Thoracic aorta (tissue), 2 donors: ENCODE measurements at regions not wholly inside any gene's neighbourhood (a gene's known extent, or its start where the extent isn't known, plus 50 kb on each side); places are given as distances from the start of the nearest gene placed in this dataset.

Experiments
- ATAC-seq: fragments of 150-250 bp; one replicate; pipeline ENCODE4 v1.8.0; 2017; ENCODE audit warnings: low read depth; ENCODE audit not compliant: insufficient number of reproducible peaks, low FRiP score
- DNase-seq: peaks from one replicate; pipeline ENCODE4 v3.0.0-alpha.2; 2020; ENCODE audit warnings: low spot score
- H3K27ac ChIP-seq, 2 donors: fragments of 200-600 bp; sonication (generic); 1 replicate in 1 of 2; 2 replicates in 1 of 2; pipeline ENCODE4 v1.5.1; 2016; ENCODE audit warnings: mild to moderate bottlenecking in 2 of 2, moderate library complexity in 2 of 2
- H3K27me3 ChIP-seq: fragments of 200-600 bp; sonication (generic); replicated peaks from 2 replicates; pipeline ENCODE4 v1.6.0; 2016; ENCODE audit warnings: mild to moderate bottlenecking; ENCODE audit not compliant: insufficient read depth
- H3K36me3 ChIP-seq: fragments of 200-600 bp; sonication (generic); one replicate; pipeline ENCODE4 v1.5.1; 2016
- H3K4me1 ChIP-seq, 2 donors: fragments of 200-600 bp; sonication (generic); 1 replicate in 1 of 2; 2 replicates in 1 of 2; pipeline versions ENCODE4 v1.5.1 to v1.6.0; 2016; ENCODE audit warnings: low read depth in 2 of 2, mild to moderate bottlenecking in 1 of 2; ENCODE audit not compliant: control insufficient read depth in 1 of 2
- H3K4me3 ChIP-seq: fragments of 200-600 bp; sonication (generic); 2 replicates; pipeline ENCODE4 v1.5.1; 2016; ENCODE audit warnings: mild to moderate bottlenecking
- H3K9me3 ChIP-seq: fragments of 200-600 bp; sonication (generic); 2 replicates; pipeline ENCODE4 v1.5.1; 2016
- CTCF ChIP-seq: fragments of 200-600 bp; sonication (generic); IDR thresholded peaks from one replicate; pipeline ENCODE4 v1.5.1; 2019; ENCODE audit warnings: antibody characterized with exemption

GRCh38 chr5:156109317-156110023 is 217.5 kb upstream of the SGCD start:
- Histone ChIP-seq H3K36me3 (no peaks in the 10 kb centered on the region), H3K27ac (no peak overlapping the region), H3K27me3 (no peaks in the 10 kb centered on the region), H3K9me3 (no peaks in the 10 kb centered on the region), H3K4me1 (no peaks in the 10 kb centered on the region), H3K4me3 (no peak overlapping the region)
- ATAC-seq = no peak
- TF ChIP-seq CTCF = no peak
- DNase-seq = no peak

DNA sequence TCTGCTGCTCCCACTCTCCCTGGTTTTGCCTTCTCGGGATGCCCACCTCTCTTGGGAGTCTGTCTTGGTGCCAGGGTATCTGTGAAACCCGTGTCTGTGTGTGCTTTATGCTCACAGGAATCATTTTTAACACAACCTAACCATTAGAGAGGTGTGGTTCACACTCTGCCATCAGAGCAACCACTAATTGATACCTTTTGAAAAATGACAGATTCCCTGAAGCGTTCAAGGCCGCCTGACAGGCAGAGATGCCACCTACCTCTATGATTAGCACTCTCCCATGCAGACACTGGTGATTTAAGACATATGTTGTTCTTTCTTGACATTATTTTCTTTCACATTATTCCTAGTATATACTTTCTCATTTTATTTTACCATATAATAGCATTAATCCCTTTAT is 207.3 kb upstream of the SGCD start:
- no peak overlapping the region for H3K27ac ChIP-seq
- no peak for TF ChIP-seq CTCF
- no peak overlapping the region for H3K4me3 ChIP-seq
- H3K4me1 ChIP-seq = no peaks in the 10 kb centered on the region
- no peaks in the 10 kb centered on the region for H3K9me3 ChIP-seq
- ATAC-seq (no peak), DNase-seq (no peak)
- H3K27me3 ChIP-seq = no peaks in the 10 kb centered on the region
- H3K36me3 ChIP-seq = no peaks in the 10 kb centered on the region

DNA sequence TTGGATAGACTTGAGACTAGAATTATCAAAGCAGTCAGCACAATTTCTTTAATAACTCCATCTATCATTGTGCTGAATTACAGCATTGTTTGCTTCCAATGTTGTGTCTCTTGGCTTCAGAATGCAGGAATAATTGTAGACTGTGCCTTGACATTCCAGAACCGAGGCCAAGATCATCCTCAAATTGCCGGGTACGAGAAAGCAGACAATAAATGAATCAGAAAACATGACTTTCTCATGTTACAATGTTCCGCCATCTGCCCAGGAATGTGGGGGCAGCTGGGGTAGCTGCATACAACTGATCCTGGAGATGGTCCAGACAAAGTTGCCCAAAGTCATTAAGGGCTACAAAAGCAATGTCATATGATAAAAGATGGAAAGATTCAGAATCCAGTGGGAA is 206.2 kb upstream of the SGCD start:
- H3K4me3 ChIP-seq = no peak overlapping the region
- H3K4me1 ChIP-seq = no peaks in the 10 kb centered on the region
- H3K27me3 ChIP-seq = no peaks in the 10 kb centered on the region
- no peaks in the 10 kb centered on the region for H3K36me3 ChIP-seq
- no peak overlapping the region for H3K27ac ChIP-seq
- no peak for DNase-seq
- no peak for TF ChIP-seq CTCF
- ATAC-seq = no peak
- H3K9me3 ChIP-seq = no peaks in the 10 kb centered on the region

- no peak for ATAC-seq
- no peak overlapping the region for H3K27ac ChIP-seq
- no peak overlapping the region for H3K4me3 ChIP-seq
- H3K36me3 ChIP-seq = no peaks in the 10 kb centered on the region
- no peaks in the 10 kb centered on the region for H3K4me1 ChIP-seq
- no peaks in the 10 kb centered on the region for H3K9me3 ChIP-seq
- TF ChIP-seq CTCF = no peak
- DNase-seq = no peak
- H3K27me3 ChIP-seq = no peaks in the 10 kb centered on the region
Measured at GRCh38 chr5:156121234-156121633, 205.7 kb upstream of the SGCD start.

DNA sequence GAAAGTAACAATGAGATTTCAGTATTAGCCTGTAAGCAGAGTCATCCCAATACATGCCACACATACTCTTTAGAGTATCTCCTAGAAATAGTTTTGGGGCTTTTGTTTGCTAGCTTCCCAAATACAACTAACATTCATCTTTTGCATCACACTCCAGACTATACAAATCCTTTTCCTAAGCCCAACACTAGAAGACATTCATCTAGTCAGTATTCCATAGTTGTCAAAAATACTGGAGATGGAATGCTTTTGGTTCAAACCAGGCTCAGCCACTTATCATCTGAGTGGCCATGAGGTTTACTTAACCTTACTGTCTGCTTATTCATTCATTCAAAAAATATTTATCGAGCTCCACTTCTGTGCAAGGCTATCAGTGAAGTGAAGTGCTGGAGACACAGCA is 205.1 kb upstream of the SGCD start:
- H3K4me1 ChIP-seq = no peaks in the 10 kb centered on the region
- ATAC-seq = no peak
- no peaks in the 10 kb centered on the region for H3K9me3 ChIP-seq

More for the DNA sequence above, 205.1 kb upstream of the SGCD start:
- Histone ChIP-seq H3K4me3 (no peak overlapping the region), H3K27ac (no peak overlapping the region), H3K27me3 (no peaks in the 10 kb centered on the region), H3K36me3 (no peaks in the 10 kb centered on the region)
- TF ChIP-seq CTCF = no peak
- DNase-seq = no peak
